HG03460 (cell line): ENCODE measurements at regions not wholly inside any gene's neighbourhood (a gene's known extent, or its start where the extent isn't known, plus 50 kb on each side); places are given as distances from the start of the nearest gene placed in this dataset.

Source experiments
- ATAC-seq: cut with Tn5 transposase; IDR thresholded peaks from one replicate; pipeline ENCODE4 v1.9.1; 2021; ENCODE audit not compliant: unreplicated experiment

DNA sequence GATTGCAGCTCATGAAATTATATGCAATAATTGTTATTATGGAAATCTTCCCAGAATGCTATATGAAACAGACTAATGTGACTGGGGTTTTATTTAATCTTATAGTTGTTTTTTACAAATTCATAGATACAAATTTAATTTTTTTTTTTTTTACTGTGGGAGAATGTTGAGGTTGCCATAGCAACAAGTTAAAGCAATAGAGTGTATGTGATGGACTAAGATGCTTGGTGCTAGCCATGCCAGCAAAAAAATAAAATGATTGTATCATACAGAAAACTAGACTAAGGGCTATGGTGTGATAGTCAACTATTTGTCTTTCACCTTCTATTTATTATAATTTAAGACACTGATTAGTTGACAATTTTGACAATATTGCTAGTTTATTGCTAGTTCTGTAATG is 163.2 kb upstream of the BLID start:
- no peak for ATAC-seq

GRCh38 chr11:122277493-122277892 is 161.5 kb upstream of the BLID start:
- no peak for ATAC-seq

DNA sequence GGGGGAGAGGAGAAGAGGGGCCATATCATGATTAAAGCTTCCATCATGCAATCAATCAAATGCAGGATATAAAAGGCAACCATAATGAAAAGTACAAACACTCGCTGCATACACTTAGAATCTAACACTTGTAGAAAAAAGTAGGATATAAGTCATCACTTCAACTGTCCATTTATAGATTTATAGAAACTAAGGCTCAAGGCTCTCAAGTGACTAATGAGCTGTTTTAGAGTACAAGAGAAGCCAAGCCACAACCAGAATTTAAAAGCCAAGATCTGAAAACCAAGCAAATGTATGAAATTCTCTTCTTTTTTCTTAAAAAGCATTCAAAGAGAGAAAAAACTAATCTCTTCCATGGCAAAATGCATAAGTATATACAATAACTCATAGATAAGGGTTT is 160.2 kb upstream of the BLID start:
- no peak for ATAC-seq

DNA sequence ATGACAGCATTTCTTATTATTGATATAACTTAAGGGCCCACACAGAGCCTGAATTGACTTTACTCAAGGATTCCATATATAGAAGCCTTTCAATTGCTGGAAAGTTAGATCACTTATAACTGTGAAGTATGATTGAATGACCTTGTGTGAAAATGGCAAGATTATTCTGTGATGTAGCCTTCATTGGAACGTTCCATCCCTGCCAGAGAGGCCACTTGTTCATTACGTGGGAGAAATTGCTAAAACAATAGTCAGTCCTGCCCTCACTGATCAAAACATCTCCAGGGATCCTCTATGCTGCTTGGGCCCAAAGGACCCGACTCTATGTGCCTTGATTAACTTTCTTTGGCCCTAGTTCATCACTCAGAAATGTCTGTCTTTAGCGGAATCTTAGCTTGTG is 159.5 kb upstream of the BLID start:
- no peak for ATAC-seq

DNA sequence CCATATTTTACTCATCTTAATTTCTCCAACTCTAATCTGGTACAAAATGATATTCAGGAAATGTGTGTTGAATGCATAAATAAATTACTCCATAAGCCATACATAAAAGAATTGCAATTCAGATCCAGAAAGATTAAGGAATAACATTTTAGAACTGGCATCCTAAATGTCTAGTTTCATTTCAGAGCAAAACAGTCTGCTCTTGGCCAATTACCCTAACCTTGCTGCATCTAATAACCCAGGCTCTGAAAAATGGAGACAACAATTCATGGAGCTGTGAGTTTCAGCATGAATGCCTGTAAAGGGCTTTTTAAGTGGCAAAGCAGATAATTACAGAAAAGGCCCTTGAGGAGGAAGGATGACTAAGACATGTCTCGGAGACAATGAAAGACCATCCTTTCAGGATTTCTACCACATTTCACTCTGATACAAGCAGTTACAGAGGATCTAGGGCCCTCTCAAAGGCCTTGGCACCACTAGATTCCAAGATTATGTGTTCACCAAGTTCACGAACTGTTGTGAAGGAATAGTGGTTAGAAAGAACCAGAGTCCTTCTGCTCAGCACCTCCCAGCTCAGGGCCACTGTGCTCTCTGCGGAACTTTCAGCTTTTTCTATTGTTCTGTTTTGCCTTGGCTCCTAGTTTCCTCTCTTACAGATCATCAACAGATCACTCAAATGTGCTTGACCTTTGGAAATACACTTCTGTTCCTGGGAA is 157.6 kb upstream of the BLID start:
- no peak for ATAC-seq

- no peak for ATAC-seq
These were observed 155.7 kb upstream of the BLID start for GRCh38 chr11:122271745-122272144.

DNA sequence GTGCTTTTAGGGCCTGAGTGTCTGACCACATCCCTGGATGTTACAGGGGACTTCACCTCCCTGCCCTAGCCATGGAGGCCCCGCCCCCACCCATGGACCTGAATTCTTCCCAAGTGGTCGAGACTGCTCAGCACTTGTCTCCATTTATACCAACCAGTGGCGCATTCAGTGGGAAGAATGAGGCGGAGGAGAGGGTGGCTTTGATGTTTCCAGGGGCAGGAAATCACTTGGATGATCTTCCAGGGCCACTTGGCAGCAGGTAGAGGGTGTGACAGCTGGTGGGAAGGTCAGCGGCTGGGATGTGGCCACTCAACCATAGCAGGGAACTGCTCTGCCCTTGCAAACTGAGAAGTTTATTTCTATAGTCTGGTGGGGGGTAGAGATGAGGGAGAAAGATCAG is 155.1 kb upstream of the BLID start:
- ATAC-seq = no peak

DNA sequence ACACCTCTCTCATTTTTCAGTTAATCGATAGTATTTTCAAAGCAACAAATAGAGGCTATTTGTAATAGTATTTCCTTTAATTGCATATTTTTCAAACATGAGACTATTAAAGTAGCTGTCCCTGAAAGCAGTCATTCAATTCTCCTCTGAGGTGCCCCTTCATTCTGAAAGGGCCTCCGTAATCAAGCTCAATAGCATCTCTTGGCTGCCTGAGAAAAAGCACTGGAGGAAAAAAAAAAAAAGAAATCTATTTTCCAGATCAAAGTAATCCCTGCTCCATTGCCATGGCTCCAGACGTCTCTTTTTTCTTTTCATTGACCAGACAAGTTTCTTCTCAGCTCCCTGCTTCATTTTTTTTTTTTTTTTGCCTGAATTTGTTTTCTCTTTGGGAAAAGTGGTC is 154.5 kb upstream of the BLID start:
- no peak for ATAC-seq

DNA sequence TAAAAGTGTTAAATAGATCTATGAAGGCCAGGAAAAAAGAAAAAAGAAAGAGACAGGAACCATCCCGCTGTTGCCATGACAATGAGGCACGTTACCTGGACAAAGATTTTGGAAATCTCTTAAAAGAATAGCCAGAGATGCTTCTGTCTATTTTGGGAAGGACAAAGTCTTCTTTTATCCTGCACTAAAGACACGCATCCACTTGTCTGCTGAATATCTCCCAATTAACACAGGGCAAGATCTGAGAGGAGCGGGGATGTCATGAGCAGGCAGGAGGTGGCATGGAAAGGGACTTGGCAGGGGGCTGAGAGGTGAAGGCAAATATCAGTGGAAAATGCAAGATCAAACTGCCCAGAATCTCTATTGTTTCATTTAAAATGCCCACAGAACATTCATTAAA is 153.8 kb upstream of the BLID start:
- ATAC-seq = no peak

DNA sequence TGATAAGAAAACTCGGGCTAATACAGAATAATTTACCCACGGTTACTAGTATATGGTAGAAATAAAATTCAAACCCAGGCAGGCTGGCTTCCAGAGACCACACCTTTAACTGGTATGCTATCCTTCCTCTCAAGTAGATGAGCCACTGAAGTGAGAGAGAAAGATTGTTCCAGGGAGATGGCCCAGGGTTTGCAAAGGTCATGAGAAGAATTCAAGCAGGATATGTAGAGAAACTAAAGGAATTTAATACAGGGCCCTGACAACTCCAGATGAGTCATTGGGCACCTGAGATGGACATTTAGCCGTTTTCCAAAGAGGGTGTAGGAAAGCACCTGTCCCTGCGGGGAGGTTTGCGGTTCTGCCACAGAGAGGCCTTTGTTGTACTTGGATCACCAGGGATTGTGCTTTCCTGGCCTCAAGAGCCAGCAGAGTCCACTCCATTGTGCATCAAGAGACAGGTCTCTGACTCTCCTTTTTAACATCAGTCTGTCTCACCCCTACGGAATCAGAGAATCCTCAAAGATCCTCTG is 152.7 kb upstream of the BLID start:
- ATAC-seq = no peak

- ATAC-seq = no peak
These were observed 151.6 kb upstream of the BLID start for GRCh38 chr11:122267602-122268001.

GRCh38 chr11:122265981-122266380 is 150.0 kb upstream of the BLID start:
- ATAC-seq = no peak

DNA sequence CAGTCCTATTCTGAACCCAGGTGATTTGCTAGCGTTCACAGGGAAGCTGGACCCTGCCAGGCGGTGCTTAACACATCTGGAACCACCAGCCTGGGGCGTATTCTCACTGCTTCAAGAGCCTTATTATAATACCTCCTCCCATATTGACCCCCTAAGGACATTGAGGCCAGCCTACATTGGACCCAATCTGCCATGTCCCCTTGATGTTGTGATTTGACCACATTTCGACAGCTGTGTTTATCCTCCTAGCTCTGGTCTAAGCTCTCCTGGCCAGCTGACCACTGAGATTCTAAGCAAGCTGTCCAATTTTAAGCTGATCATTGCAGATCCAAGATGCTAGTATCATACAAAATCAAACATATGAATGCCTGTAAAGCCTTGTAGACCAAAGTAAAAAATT is 148.1 kb upstream of the BLID start:
- ATAC-seq = no peak

DNA sequence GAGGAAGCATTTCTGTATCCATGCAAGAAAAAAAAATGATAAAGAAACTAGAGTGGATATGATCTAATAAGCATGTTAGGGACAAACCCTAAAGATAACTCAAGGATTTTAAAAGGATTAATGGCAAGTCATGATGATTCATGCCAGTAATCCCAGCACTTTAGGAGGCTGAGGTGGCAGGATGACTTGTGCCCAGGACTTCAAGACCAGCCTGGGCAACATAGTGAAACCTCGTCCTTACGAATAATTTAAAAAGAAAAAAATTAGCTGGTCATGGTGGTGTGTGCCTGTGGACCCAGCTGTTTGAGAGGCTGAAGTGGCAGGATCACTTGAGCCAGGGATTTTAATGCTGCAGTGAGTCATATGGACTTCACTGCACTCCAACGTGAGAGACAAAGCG is 145.5 kb upstream of the BLID start:
- no peak for ATAC-seq

DNA sequence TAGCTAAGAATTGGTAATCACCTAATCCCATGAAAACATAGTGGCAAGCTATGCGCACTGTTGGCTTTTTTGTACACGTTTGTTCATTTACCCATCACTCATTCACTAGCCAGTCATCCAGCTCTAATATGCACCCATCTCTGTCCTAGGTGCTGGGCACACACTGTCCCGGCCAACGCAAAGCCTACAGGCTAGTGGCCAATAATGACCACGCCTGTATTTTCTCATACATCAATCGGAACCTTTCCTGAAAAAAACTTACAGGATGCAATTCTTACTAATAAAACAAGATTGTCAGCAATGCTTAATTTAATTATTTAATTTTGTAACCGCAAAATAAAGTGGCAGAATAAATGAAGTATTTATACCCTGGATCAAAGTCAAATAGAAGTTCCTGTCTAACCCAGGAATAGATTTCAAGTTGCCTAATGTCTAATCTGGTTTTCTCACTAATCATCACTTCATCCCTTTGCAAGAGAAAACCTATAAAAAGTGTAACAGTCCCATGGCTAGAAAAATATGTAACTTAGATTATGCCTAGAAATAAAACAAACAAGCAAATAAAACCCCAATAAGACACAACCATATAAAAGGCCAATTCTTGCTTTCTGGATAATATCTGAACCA is 143.3 kb upstream of the BLID start:
- no peak for ATAC-seq

DNA sequence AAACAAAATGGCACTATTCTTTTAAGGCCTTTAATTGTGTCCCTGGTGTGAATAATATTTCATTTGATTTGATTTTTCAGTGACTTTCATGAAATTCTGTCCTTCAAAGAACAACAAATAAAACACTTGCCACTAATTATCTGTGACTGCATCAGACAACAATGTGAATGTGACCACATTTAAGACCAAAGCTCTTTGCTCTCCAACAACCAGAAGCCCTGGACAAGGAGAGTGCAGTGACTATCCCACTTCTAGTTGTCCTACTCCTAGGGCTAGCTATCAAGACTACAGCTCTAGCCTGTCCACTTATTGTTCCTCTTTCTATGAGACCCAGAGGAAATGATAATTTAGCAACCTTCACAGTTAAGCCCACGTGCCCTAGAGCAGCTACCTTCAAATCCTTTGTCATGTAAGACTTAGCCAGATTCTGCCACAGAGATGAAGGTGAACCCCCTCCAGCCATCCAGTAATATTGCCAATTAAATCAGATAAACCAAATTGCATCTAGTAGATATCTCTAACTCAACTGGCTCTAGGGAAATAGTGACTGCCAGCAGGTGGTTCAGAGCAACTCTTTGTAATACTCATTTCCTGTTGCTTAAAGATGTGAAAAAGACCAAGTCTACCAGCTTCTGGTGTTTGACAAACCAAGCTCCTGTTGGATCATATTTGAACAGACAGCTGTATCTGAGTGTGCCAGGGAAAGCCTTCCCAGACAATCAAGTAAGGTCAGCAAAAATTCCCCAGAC is 142.6 kb upstream of the BLID start:
- no peak for ATAC-seq

GRCh38 chr11:122253589-122254231 is 137.7 kb upstream of the BLID start:
- ATAC-seq = no peak

DNA sequence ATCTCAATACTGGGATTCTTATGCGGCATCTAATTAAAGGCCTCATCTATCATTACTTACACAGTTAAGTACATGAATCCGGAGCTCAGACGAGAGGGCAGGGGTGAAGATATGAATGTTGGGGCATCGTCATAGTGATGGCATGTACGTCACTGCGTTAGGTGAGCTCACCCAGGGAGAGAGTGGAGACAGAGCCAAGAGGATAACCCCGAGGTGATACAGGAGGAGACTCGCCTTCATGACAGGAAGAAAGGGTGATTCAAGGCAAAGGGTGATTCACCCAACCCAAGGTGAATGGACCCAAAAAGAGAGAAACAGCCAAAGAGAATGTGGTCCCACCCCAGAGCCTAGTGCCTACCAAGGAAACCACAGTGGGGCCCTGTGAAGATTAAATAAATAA is 132.9 kb upstream of the BLID start:
- no peak for ATAC-seq

- ATAC-seq = no peak
These were observed 132.1 kb upstream of the BLID start for GRCh38 chr11:122248131-122248530.

DNA sequence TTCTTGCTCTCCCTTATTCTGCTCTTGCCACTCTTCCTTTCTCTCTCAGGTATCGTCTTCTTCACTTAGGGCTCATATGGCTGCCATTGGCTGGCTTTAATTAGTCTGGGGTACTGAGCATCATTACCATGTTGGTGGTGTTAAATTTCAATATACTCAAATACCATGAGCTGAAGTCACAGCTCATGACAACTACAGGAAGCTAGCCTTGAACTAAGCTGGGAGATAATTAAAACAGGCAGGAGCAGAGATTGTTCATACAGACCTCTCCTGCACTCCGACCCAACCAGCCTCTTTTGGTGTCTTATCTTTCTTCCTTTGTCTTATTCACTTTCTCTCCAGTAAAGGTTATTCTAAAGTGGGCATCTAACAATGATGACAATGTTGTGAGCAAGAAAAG is 130.9 kb upstream of the BLID start:
- no peak for ATAC-seq

- ATAC-seq = no peak
These were observed 126.7 kb upstream of the BLID start for GRCh38 chr11:122242731-122243130.

GRCh38 chr11:122241566-122241965 is 125.6 kb upstream of the BLID start:
- no peak for ATAC-seq
